ENCODE measurements at regions not wholly inside any gene's neighbourhood (a gene's known extent, or its start where the extent isn't known, plus 50 kb on each side); places are given as distances from the start of the nearest gene placed in this dataset.

GRCh38 chr6:51250317-51250716, 431.6 kb downstream of the TFAP2B start:
- TF ChIP-seq, protein P1, sequence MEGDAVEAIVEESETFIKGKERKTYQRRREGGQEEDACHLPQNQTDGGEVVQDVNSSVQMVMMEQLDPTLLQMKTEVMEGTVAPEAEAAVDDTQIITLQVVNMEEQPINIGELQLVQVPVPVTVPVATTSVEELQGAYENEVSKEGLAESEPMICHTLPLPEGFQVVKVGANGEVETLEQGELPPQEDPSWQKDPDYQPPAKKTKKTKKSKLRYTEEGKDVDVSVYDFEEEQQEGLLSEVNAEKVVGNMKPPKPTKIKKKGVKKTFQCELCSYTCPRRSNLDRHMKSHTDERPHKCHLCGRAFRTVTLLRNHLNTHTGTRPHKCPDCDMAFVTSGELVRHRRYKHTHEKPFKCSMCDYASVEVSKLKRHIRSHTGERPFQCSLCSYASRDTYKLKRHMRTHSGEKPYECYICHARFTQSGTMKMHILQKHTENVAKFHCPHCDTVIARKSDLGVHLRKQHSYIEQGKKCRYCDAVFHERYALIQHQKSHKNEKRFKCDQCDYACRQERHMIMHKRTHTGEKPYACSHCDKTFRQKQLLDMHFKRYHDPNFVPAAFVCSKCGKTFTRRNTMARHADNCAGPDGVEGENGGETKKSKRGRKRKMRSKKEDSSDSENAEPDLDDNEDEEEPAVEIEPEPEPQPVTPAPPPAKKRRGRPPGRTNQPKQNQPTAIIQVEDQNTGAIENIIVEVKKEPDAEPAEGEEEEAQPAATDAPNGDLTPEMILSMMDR (IDR thresholded peaks at IDR 0.05; ENCODE audit: insufficient read depth, low read length, poor library complexity, severe bottlenecking), result no peak
- Histone ChIP-seq H3K4me3 (ENCODE audit: low read depth, low read length) (no peak overlapping the region), H3K27me3 (ENCODE audit: control insufficient read depth, insufficient read depth, low read length) (no peaks in the 10 kb centered on the region), H3K36me3 (ENCODE audit: control insufficient read depth, insufficient read depth, low read length) (no peaks in the 10 kb centered on the region)
- no peak for DNase-seq (ENCODE audit: low read depth)

DNA sequence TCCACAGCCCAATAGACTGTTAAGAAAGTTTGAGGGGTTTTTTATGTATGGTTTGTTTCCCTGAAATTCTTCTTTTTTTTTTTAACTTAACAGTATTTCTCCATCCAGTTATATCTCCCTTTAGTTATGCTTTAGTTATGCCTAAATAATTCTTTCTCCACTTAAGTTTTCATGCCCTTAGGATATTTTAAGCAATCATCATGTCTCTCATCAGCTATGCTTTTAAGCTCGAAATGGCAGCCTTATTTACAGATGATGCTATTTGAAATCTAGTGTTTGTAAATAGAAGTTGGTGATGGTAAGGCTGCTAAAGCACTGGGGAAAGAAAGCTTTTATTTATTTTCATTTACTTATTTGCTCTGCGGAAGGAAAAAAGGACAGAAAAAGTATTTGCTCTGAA, 439.3 kb downstream of the TFAP2B start:
- Histone ChIP-seq H3K4me3 (ENCODE audit: low read depth, low read length) (no peak overlapping the region), H3K27me3 (ENCODE audit: control insufficient read depth, insufficient read depth, low read length) (no peaks in the 10 kb centered on the region), H3K36me3 (ENCODE audit: control insufficient read depth, insufficient read depth, low read length) (no peaks in the 10 kb centered on the region)
- TF ChIP-seq, protein P1 (IDR thresholded peaks at IDR 0.05; ENCODE audit: insufficient read depth, low read length, poor library complexity, severe bottlenecking), result no peak
- no peak for DNase-seq (ENCODE audit: low read depth)

DNA sequence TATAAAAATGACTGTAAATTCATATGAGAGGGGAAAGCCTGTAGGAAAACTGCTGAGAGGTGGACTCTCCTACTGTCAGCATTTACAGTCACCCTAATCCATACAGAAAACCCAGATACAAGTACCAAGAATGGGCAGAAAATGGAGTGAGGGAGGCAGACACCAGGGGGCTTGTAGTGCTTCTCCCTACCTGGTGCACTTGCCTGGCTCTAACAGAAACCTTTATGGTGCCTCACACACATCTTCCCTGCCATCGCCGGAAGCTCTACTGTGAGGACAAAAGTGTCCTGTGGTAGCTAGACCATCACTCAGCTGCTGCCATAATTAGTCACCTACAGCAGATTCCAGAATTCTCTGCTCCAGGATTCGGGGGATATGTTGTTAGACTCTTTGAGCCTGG, 441.3 kb downstream of the TFAP2B start:
- Histone ChIP-seq H3K27me3 (ENCODE audit: control insufficient read depth, insufficient read depth, low read length) (no peaks in the 10 kb centered on the region), H3K36me3 (ENCODE audit: control insufficient read depth, insufficient read depth, low read length) (no peaks in the 10 kb centered on the region), H3K4me3 (ENCODE audit: low read depth, low read length) (no peak overlapping the region)
- DNase-seq (ENCODE audit: low read depth), result no peak
- TF ChIP-seq, protein P1 (IDR thresholded peaks at IDR 0.05; ENCODE audit: insufficient read depth, low read length, poor library complexity, severe bottlenecking), result no peak

DNA sequence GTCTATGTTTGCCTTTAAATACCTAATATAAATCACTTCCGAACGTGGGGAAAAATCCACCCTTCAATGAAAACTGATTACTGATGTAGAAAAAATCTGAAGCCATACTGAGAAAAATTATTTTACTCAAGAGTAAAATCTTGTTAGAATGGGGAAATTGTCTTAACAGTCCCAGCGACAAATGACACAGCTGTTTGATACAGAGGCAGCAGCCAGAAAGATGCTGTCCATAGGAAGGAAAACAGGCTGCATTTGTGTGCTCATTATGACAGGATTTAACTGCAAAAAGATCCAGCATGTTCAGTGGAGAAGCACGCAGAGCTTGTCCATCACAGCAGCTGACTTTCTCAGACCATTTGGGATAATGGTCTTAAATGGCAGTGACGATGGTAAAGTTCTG, 443.0 kb downstream of the TFAP2B start:
- no peak for DNase-seq (ENCODE audit: low read depth)

GRCh38 chr6:51265426-51265825, 446.8 kb downstream of the TFAP2B start:
- no peaks in the 10 kb centered on the region for H3K27me3 ChIP-seq (ENCODE audit: control insufficient read depth, insufficient read depth, low read length)
- no peaks in the 10 kb centered on the region for H3K36me3 ChIP-seq (ENCODE audit: control insufficient read depth, insufficient read depth, low read length)
- H3K4me3 ChIP-seq (ENCODE audit: low read depth, low read length), result no peak overlapping the region
- DNase-seq (ENCODE audit: low read depth), result no peak
- TF ChIP-seq, protein P1 (IDR thresholded peaks at IDR 0.05; ENCODE audit: insufficient read depth, low read length, poor library complexity, severe bottlenecking), result no peak

More for the DNA sequence above, 443.0 kb downstream of the TFAP2B start:
- no peaks in the 10 kb centered on the region for H3K27me3 ChIP-seq (ENCODE audit: control insufficient read depth, insufficient read depth, low read length)
- TF ChIP-seq, protein P1 (IDR thresholded peaks at IDR 0.05; ENCODE audit: insufficient read depth, low read length, poor library complexity, severe bottlenecking), result no peak
- no peak overlapping the region for H3K4me3 ChIP-seq (ENCODE audit: low read depth, low read length)
- no peaks in the 10 kb centered on the region for H3K36me3 ChIP-seq (ENCODE audit: control insufficient read depth, insufficient read depth, low read length)

GRCh38 chr6:51266604-51267003, 447.9 kb downstream of the TFAP2B start:
- TF ChIP-seq, protein P1 (IDR thresholded peaks at IDR 0.05; ENCODE audit: insufficient read depth, low read length, poor library complexity, severe bottlenecking), result no peak
- no peak for DNase-seq (ENCODE audit: low read depth)
- Histone ChIP-seq H3K27me3 (ENCODE audit: control insufficient read depth, insufficient read depth, low read length) (no peaks in the 10 kb centered on the region), H3K4me3 (ENCODE audit: low read depth, low read length) (no peak overlapping the region), H3K36me3 (ENCODE audit: control insufficient read depth, insufficient read depth, low read length) (no peaks in the 10 kb centered on the region)
